ENCODE measurements at regions not wholly inside any gene's neighbourhood (a gene's known extent, or its start where the extent isn't known, plus 50 kb on each side); places are given as distances from the start of the nearest gene placed in this dataset.

- Mint-ChIP-seq H3K36me3 (ENCODE audit: low read depth) (no peaks in the 10 kb centered on the region), H3K4me3 (no peak overlapping the region), H3K27ac (no peak overlapping the region), H3K9me3 (no peaks in the 10 kb centered on the region), H3K27me3 (no peaks in the 10 kb centered on the region), H3K4me1 (ENCODE audit: low read depth) (no peaks in the 10 kb centered on the region)
- DNase-seq, result no peak
- no peak for ATAC-seq
- CTCF ChIA-PET, result no interaction called here
- intact Hi-C loops (cut with micrococcal nuclease), result no loop called here
- TF ChIP-seq CTCF (IDR thresholded peaks at IDR 0.05), result no peak
- POLR2A ChIA-PET, result no interaction called here
Measured at GRCh38 chr7:124692425-124692824, 73.2 kb downstream of the GPR37 start.

- ChIA-PET CTCF (no interaction called here), POLR2A (no interaction called here)
- H3K27me3 Mint-ChIP-seq, result no peaks in the 10 kb centered on the region
- no peak for DNase-seq
- no peak overlapping the region for H3K27ac Mint-ChIP-seq
- no peaks in the 10 kb centered on the region for H3K36me3 Mint-ChIP-seq (ENCODE audit: low read depth)
- no peak for TF ChIP-seq CTCF (IDR thresholded peaks at IDR 0.05)
- no peak overlapping the region for H3K4me3 Mint-ChIP-seq
- H3K4me1 Mint-ChIP-seq (ENCODE audit: low read depth), result no peaks in the 10 kb centered on the region
- intact Hi-C loops (cut with micrococcal nuclease), result no loop called here
- ATAC-seq, result no peak
- no peaks in the 10 kb centered on the region for H3K9me3 Mint-ChIP-seq
Measured at GRCh38 chr7:124690840-124691239, 74.8 kb downstream of the GPR37 start.

- no peak for ATAC-seq
- H3K27me3 Mint-ChIP-seq, result no peaks in the 10 kb centered on the region
- ChIA-PET POLR2A (no interaction called here), CTCF (no interaction called here)
- H3K9me3 Mint-ChIP-seq, result no peaks in the 10 kb centered on the region
- H3K4me1 Mint-ChIP-seq (ENCODE audit: low read depth), result no peaks in the 10 kb centered on the region
- H3K27ac Mint-ChIP-seq, result no peak overlapping the region
- intact Hi-C loops (cut with micrococcal nuclease), result no loop called here
- no peak for TF ChIP-seq CTCF (IDR thresholded peaks at IDR 0.05)
- H3K36me3 Mint-ChIP-seq (ENCODE audit: low read depth), result no peaks in the 10 kb centered on the region
- no peak for DNase-seq
- H3K4me3 Mint-ChIP-seq, result no peak overlapping the region
Measured at GRCh38 chr7:124689931-124690330, 75.7 kb downstream of the GPR37 start.

GRCh38 chr7:124689523-124689922, 76.1 kb downstream of the GPR37 start:
- no peak for TF ChIP-seq CTCF (IDR thresholded peaks at IDR 0.05)
- no peak overlapping the region for H3K4me3 Mint-ChIP-seq
- CTCF ChIA-PET, result no interaction called here
- no peaks in the 10 kb centered on the region for H3K27me3 Mint-ChIP-seq
- no peaks in the 10 kb centered on the region for H3K9me3 Mint-ChIP-seq
- H3K4me1 Mint-ChIP-seq (ENCODE audit: low read depth), result no peaks in the 10 kb centered on the region
- POLR2A ChIA-PET, result no interaction called here
- no peak overlapping the region for H3K27ac Mint-ChIP-seq
- no peak for DNase-seq
- no peak for ATAC-seq
- H3K36me3 Mint-ChIP-seq (ENCODE audit: low read depth), result no peaks in the 10 kb centered on the region
- intact Hi-C loops (cut with micrococcal nuclease), result no loop called here

- TF ChIP-seq CTCF (IDR thresholded peaks at IDR 0.05), result no peak
- Mint-ChIP-seq H3K4me3 (no peak overlapping the region), H3K9me3 (no peaks in the 10 kb centered on the region), H3K27ac (no peak overlapping the region), H3K4me1 (ENCODE audit: low read depth) (no peaks in the 10 kb centered on the region), H3K27me3 (no peaks in the 10 kb centered on the region), H3K36me3 (ENCODE audit: low read depth) (no peaks in the 10 kb centered on the region)
- POLR2A ChIA-PET, result no interaction called here
- DNase-seq, result no peak
- intact Hi-C loops (cut with micrococcal nuclease), result no loop called here
- CTCF ChIA-PET, result no interaction called here
- ATAC-seq, result no peak
Measured at GRCh38 chr7:124688991-124689390, 76.6 kb downstream of the GPR37 start.

All from activated CD8-positive, alpha-beta T cell treated with anti-CD3 and anti-CD28 coated beads for 36 hours (primary cell).